Endodermal cell (in vitro differentiated cells): ENCODE measurements at regions not wholly inside any gene's neighbourhood (a gene's known extent, or its start where the extent isn't known, plus 50 kb on each side); places are given as distances from the start of the nearest gene placed in this dataset.

ENCODE experiments used
- DNase-seq: peaks from one replicate; pipeline ENCODE4 v3.0.0-alpha.2; 2017
- H3K27ac ChIP-seq: 2 replicates; pipeline ENCODE4 v1.5.1; 2013; ENCODE audit warnings: mild to moderate bottlenecking, low read depth, low read length, moderate library complexity
- H3K27me3 ChIP-seq: 2 replicates; pipeline ENCODE4 v1.6.1; 2013; ENCODE audit warnings: mild to moderate bottlenecking, low read length, moderate library complexity; ENCODE audit not compliant: insufficient read depth, control insufficient read depth, poor library complexity, severe bottlenecking
- H3K36me3 ChIP-seq: 2 replicates; pipeline ENCODE4 v1.7.0; 2013; ENCODE audit warnings: mild to moderate bottlenecking, low read length, moderate library complexity; ENCODE audit not compliant: control insufficient read depth, insufficient read depth
- H3K4me1 ChIP-seq: one replicate; pipeline ENCODE4 v1.7.0; 2013; ENCODE audit warnings: low read length; ENCODE audit not compliant: control insufficient read depth, insufficient read depth
- H3K4me3 ChIP-seq: 2 replicates; pipeline ENCODE4 v1.5.1; 2013; ENCODE audit warnings: mild to moderate bottlenecking, low read length, moderate library complexity
- H3K9ac ChIP-seq: 2 replicates; pipeline ENCODE4 v1.6.1; 2013; ENCODE audit warnings: mild to moderate bottlenecking, low read length, moderate library complexity; ENCODE audit not compliant: poor library complexity, severe bottlenecking; ENCODE audit errors: extremely low read depth
- H3K9me3 ChIP-seq: 2 replicates; pipeline ENCODE4 v1.6.1; 2013; ENCODE audit warnings: mild to moderate bottlenecking, low read length, moderate library complexity; ENCODE audit not compliant: control insufficient read depth
- H3K27ac Mint-ChIP-seq: 2 replicates; pipeline ENCODE4 v1.8.0; 2020; ENCODE audit warnings: mixed read lengths
- H3K27me3 Mint-ChIP-seq: 2 replicates; pipeline ENCODE4 v1.8.0; 2021; ENCODE audit warnings: mild to moderate bottlenecking, mixed read lengths; ENCODE audit not compliant: insufficient read depth
- H3K36me3 Mint-ChIP-seq: 2 replicates; pipeline ENCODE4 v1.8.0; 2020; ENCODE audit warnings: low read depth, mixed read lengths
- H3K4me1 Mint-ChIP-seq: 2 replicates; pipeline ENCODE4 v1.8.0; 2020; ENCODE audit warnings: mixed read lengths
- H3K4me3 Mint-ChIP-seq: 2 replicates; pipeline ENCODE4 v1.8.0; 2020; ENCODE audit warnings: mild to moderate bottlenecking, moderate library complexity, mixed read lengths
- H3K9me3 Mint-ChIP-seq: 2 replicates; pipeline ENCODE4 v1.8.0; 2020; ENCODE audit warnings: mild to moderate bottlenecking, mixed read lengths
- CTCF ChIP-seq: fragments of 200-600 bp; sonication (generic); conservative IDR thresholded peaks from 2 replicates; pipeline ENCODE4 v1.5.0; 2021; ENCODE audit warnings: antibody characterized with exemption, mild to moderate bottlenecking
- WGBS, 2 experiments: methylation state at CpG; one replicate each; pipeline versions ENCODE4 v1.1.5 to v1.1.7; 2013; ENCODE audit warnings: missing lambda C conversion rate in 2 of 2, mixed read lengths in 1 of 2; ENCODE audit not compliant: insufficient coverage in 1 of 2, insufficient read length in 1 of 2; 5-methylcytosine and 5-hydroxymethylcytosine counted together

GRCh38 chr1:172863031-172863430, 187.7 kb downstream of the TNFSF18 start:
- Histone ChIP-seq H3K9ac (no peak overlapping the region), H3K4me1 (no peaks in the 10 kb centered on the region), H3K36me3 (no peaks in the 10 kb centered on the region), H3K9me3 (peaks cover 6% of the 10 kb centered on the region), H3K27me3 (no peaks in the 10 kb centered on the region), H3K27ac (no peak overlapping the region), H3K4me3 (no peak overlapping the region)
- peaks cover 9% of the 10 kb centered on the region for H3K9me3 Mint-ChIP-seq
- H3K36me3 Mint-ChIP-seq, result no peaks in the 10 kb centered on the region
- DNase-seq, result no peak
- H3K27ac Mint-ChIP-seq, result no peak overlapping the region
- no peak overlapping the region for H3K4me3 Mint-ChIP-seq
- TF ChIP-seq CTCF, result no peak
- H3K27me3 Mint-ChIP-seq, result no peaks in the 10 kb centered on the region
- 93 to 100% methylated on average over 1 of the region's 2 CpGs for WGBS, 2 experiments
- H3K4me1 Mint-ChIP-seq, result no peaks in the 10 kb centered on the region

- H3K27ac Mint-ChIP-seq, result no peak overlapping the region
- peaks cover 5% of the 10 kb centered on the region for H3K9me3 Mint-ChIP-seq
- no peaks in the 10 kb centered on the region for H3K36me3 ChIP-seq
- H3K27me3 Mint-ChIP-seq, result peaks cover 2% of the 10 kb centered on the region
- H3K4me1 Mint-ChIP-seq, result peaks cover 11% of the 10 kb centered on the region
- H3K4me1 ChIP-seq, result no peaks in the 10 kb centered on the region
- no peak overlapping the region for H3K4me3 ChIP-seq
- no peak overlapping the region for H3K27ac ChIP-seq
- H3K27me3 ChIP-seq, result no peaks in the 10 kb centered on the region
- no peak for DNase-seq
- H3K4me3 Mint-ChIP-seq, result no peak overlapping the region
- 93 to 100% methylated on average over 1 to 2 of the region's 2 CpGs for WGBS, 2 experiments
- no peak overlapping the region for H3K9ac ChIP-seq
- H3K36me3 Mint-ChIP-seq, result no peaks in the 10 kb centered on the region
- peaks cover 6% of the 10 kb centered on the region for H3K9me3 ChIP-seq
- TF ChIP-seq CTCF, result no peak
Observed at GRCh38 chr1:172867216-172867818, 183.4 kb downstream of the TNFSF18 start.

GRCh38 chr1:172870901-172871606, 179.7 kb downstream of the TNFSF18 start:
- no peaks in the 10 kb centered on the region for H3K9me3 Mint-ChIP-seq
- Histone ChIP-seq H3K9ac (no peak overlapping the region), H3K9me3 (no peaks in the 10 kb centered on the region), H3K27ac (no peak overlapping the region), H3K36me3 (no peaks in the 10 kb centered on the region), H3K27me3 (no peaks in the 10 kb centered on the region), H3K4me3 (no peak overlapping the region), H3K4me1 (no peaks in the 10 kb centered on the region)
- H3K36me3 Mint-ChIP-seq, result no peaks in the 10 kb centered on the region
- peaks cover 2% of the 10 kb centered on the region for H3K27me3 Mint-ChIP-seq
- no peak overlapping the region for H3K27ac Mint-ChIP-seq
- DNase-seq, result no peak
- TF ChIP-seq CTCF, result no peak
- H3K4me3 Mint-ChIP-seq, result no peak overlapping the region
- peaks cover 11% of the 10 kb centered on the region for H3K4me1 Mint-ChIP-seq
